Stimulated activated CD4-positive, alpha-beta T cell treated with anti-CD3 and anti-CD28 coated beads, Interleukin-1b, Interleukin-23, amount 100 ng/mL, for 4 hours (primary cell): ENCODE measurements at regions not wholly inside any gene's neighbourhood (a gene's known extent, or its start where the extent isn't known, plus 50 kb on each side); places are given as distances from the start of the nearest gene placed in this dataset.
"Not testable (repeated sequence)": the region's sequence is repeated elsewhere in the genome, so short reads cannot be mapped to it uniquely, and the experiment has no call there.

Experiments used
- DNase-seq, 2 donors: peaks; one replicate each; pipeline ENCODE4 v3.0.0-alpha.2; 2020; ENCODE audit warnings: low read depth in 2 of 2

DNA sequence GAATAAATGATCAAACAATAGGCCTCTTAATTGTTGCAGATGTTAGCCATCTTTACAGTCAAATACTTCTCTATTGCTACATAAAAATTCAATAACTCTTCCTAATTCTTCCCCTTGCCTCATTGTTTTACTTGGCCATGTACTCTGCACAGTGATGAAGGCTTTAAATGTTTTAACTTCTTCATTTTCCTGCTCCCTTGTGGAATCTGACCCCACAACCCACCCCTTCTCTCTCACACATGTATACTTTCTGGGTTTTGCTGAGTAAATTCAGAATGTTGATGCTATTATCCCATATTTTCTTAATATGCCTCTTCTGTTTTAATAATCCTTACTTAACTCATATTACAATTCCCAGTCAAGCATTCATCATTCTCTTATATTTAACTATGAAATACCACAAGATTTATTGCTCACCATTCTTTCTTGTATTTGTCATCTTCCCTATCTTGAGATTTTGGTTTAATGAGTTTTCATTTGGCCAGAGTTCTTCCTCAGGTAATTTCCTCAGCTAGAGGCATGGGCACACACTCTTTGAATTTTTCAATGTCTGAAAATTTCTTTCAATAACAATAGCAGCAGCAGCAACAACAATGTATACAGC lies 327.8 kb upstream of the USP24 start:
- DNase-seq, result no peak

DNA sequence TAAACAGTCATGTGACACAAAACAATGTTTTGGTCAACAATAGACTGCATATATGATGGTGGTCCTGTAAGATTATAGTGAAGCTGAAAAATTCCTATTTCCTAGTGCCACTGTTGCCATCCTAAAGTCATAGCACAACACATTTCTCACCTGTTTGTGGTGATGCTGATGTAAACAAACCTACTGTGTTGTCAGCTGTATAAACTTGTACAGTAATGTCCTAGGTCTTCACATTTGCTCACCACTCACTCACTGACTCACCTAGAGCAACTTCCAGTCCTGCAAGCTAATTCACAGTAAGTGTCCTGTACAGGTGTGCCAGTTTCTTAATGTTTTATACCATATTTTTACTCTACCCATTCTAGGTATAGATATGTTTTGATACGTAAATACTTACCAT lies 326.1 kb upstream of the USP24 start:
- no peak for DNase-seq

- no peak for DNase-seq
Observed at GRCh38 chr1:55539652-55540512, 324.7 kb upstream of the USP24 start.

DNA sequence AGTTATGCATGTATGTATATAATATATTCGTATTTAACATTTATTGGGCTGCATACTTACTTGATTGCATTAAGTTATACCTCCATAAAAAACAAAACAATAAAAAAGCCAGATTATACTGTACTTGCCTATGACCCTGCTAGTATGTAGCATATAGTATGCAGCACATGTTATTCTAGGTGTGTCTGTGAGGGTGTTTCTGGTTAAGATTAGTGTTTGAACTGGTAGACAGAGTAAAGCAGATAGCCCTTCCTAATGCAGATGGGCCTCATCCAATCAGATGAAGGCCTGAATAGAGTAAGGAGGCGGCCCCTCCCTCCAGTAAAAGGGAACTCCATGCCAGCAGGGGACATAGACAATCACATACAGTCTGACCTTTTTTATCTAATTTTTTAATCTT lies 323.3 kb upstream of the USP24 start:
- no peak for DNase-seq

DNA sequence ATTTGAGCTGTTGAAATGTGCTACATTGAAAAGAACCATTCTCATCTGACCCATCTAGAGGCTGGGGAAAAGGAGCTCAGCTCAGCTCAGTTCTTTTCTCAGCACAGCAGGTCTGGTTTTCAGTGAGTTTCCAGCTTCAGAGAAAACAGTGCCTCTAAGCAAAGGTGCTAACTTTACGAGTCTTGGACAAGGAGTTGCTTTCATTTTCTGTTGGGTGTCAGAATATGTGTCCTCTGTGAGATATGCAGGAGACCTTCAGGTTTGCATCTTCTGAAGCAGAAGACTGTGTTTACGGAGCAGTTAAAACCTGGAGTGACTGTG lies 321.3 kb upstream of the USP24 start:
- no peak for DNase-seq

- no peak for DNase-seq
Observed at GRCh38 chr1:55535724-55536544, 320.8 kb upstream of the USP24 start.

GRCh38 chr1:55534565-55535121 lies 319.5 kb upstream of the USP24 start:
- DNase-seq, result no peak

- no peak for DNase-seq
Observed at GRCh38 chr1:55531644-55532043, 316.5 kb upstream of the USP24 start.

GRCh38 chr1:55530749-55531478 lies 315.8 kb upstream of the USP24 start:
- DNase-seq, result no peak

GRCh38 chr1:55529017-55529416 lies 313.9 kb upstream of the USP24 start:
- no peak for DNase-seq

DNA sequence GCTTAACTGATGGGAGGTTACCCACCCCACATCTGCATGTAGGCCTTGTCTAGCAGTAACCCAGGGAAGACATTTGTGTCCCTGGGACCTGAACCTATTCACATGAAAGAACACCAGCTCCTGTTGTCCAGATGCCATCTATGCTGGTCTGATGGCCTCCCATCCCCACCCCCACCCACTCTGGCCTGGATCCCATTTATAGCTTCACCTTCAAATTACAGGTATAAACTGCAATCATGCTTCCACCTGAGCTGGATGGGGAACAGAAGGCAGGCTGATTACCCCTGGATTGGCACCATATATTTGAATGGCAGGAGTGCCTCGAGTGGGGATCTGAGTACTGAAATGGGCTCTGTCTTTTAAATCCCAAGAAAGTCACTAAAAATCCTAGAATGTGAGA lies 312.7 kb upstream of the USP24 start:
- DNase-seq, result no peak

GRCh38 chr1:55526716-55527115 lies 311.6 kb upstream of the USP24 start:
- DNase-seq, result no peak

GRCh38 chr1:55524006-55524405 lies 308.8 kb upstream of the USP24 start:
- no peak for DNase-seq

GRCh38 chr1:55522982-55523381 lies 307.8 kb upstream of the USP24 start:
- DNase-seq, result no peak

GRCh38 chr1:55522353-55522903 lies 307.3 kb upstream of the USP24 start:
- no peak for DNase-seq

- DNase-seq, result no peak
Observed at GRCh38 chr1:55520861-55521260, 305.7 kb upstream of the USP24 start.

- DNase-seq, result no peak
Observed at GRCh38 chr1:55519937-55520683, 304.9 kb upstream of the USP24 start.

DNA sequence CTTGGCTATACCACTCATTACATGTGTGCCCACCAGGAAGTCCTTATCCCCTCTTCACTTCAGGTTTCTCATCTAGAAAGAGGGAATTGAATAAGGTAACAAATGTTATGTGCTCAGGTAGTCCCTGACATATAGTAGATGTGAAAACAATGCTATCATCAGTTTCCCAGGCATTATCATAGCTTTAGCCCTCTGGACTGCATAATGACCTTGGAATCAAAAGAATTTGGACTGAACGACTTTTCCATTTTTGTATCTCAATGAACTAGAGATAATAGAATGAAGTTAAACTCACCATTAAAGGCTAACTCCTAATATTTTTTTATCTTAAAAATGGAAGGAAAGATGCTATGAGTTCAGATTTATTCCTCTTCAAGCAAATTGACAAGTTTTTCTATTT lies 304.1 kb upstream of the USP24 start:
- DNase-seq, result no peak

- DNase-seq, result no peak
Observed at GRCh38 chr1:55517036-55517435, 301.9 kb upstream of the USP24 start.

GRCh38 chr1:55514571-55514970 lies 299.4 kb upstream of the USP24 start:
- not testable (repeated sequence) for DNase-seq

DNA sequence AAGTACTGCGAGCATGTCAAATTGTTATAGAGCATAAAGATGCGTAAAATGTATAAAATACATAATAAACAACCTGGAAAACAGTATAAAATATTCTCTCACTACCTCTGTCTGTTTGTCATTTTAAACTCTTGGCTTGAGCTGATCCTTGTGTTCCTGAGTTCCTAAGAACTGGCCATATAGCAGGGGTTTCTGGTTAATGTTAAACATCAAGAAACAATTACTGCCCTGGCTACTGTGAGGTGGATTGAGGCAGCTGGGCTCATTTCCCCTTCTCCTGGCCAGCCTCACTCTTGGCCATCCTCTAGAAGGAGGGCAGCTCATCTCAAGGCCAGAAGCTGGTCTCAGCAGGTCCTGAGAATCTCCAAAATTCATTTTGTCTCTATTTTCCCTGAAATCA lies 297.3 kb upstream of the USP24 start:
- no peak for DNase-seq
